ENCODE measurements at regions not wholly inside any gene's neighbourhood (a gene's known extent, or its start where the extent isn't known, plus 50 kb on each side); places are given as distances from the start of the nearest gene placed in this dataset.

GRCh38 chr21:28699186-28699585 is 293.5 kb downstream of the LTN1 start:
- no peak overlapping the region for H2BK5ac ChIP-seq (ENCODE audit: low read depth, low read length, poor library complexity)
- no peak overlapping the region for H3K4me2 ChIP-seq (ENCODE audit: low read length)
- H3K4ac ChIP-seq (ENCODE audit: low read depth, low read length), result no peak overlapping the region
- no peaks in the 10 kb centered on the region for H3K4me1 ChIP-seq (ENCODE audit: control insufficient read depth in 1 of 2, insufficient read depth in 2 of 2, low read length in 2 of 2)
- no CpG with 5 or more reads among the region's 1 CpG for WGBS (ENCODE audit: extremely low coverage, insufficient coverage, insufficient read length)
- no peak overlapping the region for H3K23ac ChIP-seq (ENCODE audit: low read length)
- no peak overlapping the region for H2AFZ ChIP-seq (ENCODE audit: insufficient read depth, low read length, poor library complexity)
- no peak overlapping the region for H3K9ac ChIP-seq (ENCODE audit: low read length)
- H2BK120ac ChIP-seq (ENCODE audit: insufficient read depth, low read length, poor library complexity), result no peak overlapping the region
- no peak overlapping the region for H3K14ac ChIP-seq (ENCODE audit: low read length)
- H4K12ac ChIP-seq (ENCODE audit: low read depth, low read length), result no peak overlapping the region
- no peak overlapping the region for H2BK12ac ChIP-seq (ENCODE audit: low read length)
- DNase-seq, result no peak
- H3K79me1 ChIP-seq (ENCODE audit: low read length), result no peaks in the 10 kb centered on the region
- no peak overlapping the region for H4K8ac ChIP-seq (ENCODE audit: low read depth, low read length)
- H3K36me3 ChIP-seq (ENCODE audit: control insufficient read depth in 1 of 2, insufficient read depth in 2 of 2, low read length in 2 of 2), result no peaks in the 10 kb centered on the region
- H3K9me3 ChIP-seq (ENCODE audit: insufficient read depth, low read depth, low read length), result no peaks in the 10 kb centered on the region
- H2AK5ac ChIP-seq (ENCODE audit: low read length), result no peak overlapping the region
- H3K27ac ChIP-seq (ENCODE audit: low read depth, low read length), result no peak overlapping the region
- no peak overlapping the region for H3K18ac ChIP-seq (ENCODE audit: low read length)
- no peaks in the 10 kb centered on the region for H3K79me2 ChIP-seq (ENCODE audit: control insufficient read depth, insufficient read depth, low read length, poor library complexity)
- H3K4me3 ChIP-seq (ENCODE audit: low read depth, low read length), result no peak overlapping the region
- H4K91ac ChIP-seq (ENCODE audit: low read depth, low read length), result no peak overlapping the region
- H3K27me3 ChIP-seq (ENCODE audit: insufficient read depth, low read length), result no peaks in the 10 kb centered on the region

GRCh38 chr21:28696844-28697410 is 295.8 kb downstream of the LTN1 start:
- Histone ChIP-seq H3K4me1 (ENCODE audit: control insufficient read depth in 1 of 2, insufficient read depth in 2 of 2, low read length in 2 of 2) (no peaks in the 10 kb centered on the region), H4K8ac (ENCODE audit: low read depth, low read length) (no peak overlapping the region), H3K14ac (ENCODE audit: low read length) (no peak overlapping the region), H3K79me1 (ENCODE audit: low read length) (no peaks in the 10 kb centered on the region), H2AK5ac (ENCODE audit: low read length) (no peak overlapping the region), H3K23ac (ENCODE audit: low read length) (no peak overlapping the region), H3K36me3 (ENCODE audit: control insufficient read depth in 1 of 2, insufficient read depth in 2 of 2, low read length in 2 of 2) (no peaks in the 10 kb centered on the region), H3K9me3 (ENCODE audit: insufficient read depth, low read depth, low read length) (no peaks in the 10 kb centered on the region), H3K9ac (ENCODE audit: low read length) (no peak overlapping the region), H4K12ac (ENCODE audit: low read depth, low read length) (no peak overlapping the region), H3K27ac (ENCODE audit: low read depth, low read length) (no peak overlapping the region), H2BK120ac (ENCODE audit: insufficient read depth, low read length, poor library complexity) (no peak overlapping the region), H3K18ac (ENCODE audit: low read length) (no peak overlapping the region), H3K4me2 (ENCODE audit: low read length) (no peak overlapping the region), H3K4ac (ENCODE audit: low read depth, low read length) (no peak overlapping the region), H3K79me2 (ENCODE audit: control insufficient read depth, insufficient read depth, low read length, poor library complexity) (no peaks in the 10 kb centered on the region), H3K4me3 (ENCODE audit: low read depth, low read length) (no peak overlapping the region), H4K91ac (ENCODE audit: low read depth, low read length) (no peak overlapping the region), H2BK12ac (ENCODE audit: low read length) (no peak overlapping the region), H2AFZ (ENCODE audit: insufficient read depth, low read length, poor library complexity) (no peak overlapping the region), H2BK5ac (ENCODE audit: low read depth, low read length, poor library complexity) (no peak overlapping the region), H3K27me3 (ENCODE audit: insufficient read depth, low read length) (no peaks in the 10 kb centered on the region)
- no CpG with 5 or more reads among the region's 2 CpGs for WGBS (ENCODE audit: extremely low coverage, insufficient coverage, insufficient read length)
- peak; percentile 19 to 63 for DNase-seq

GRCh38 chr21:28693476-28693875 is 299.2 kb downstream of the LTN1 start:
- WGBS (ENCODE audit: extremely low coverage, insufficient coverage, insufficient read length), result no CpG with 5 or more reads among the region's 2 CpGs
- H3K14ac ChIP-seq (ENCODE audit: low read length), result no peak overlapping the region
- H3K79me1 ChIP-seq (ENCODE audit: low read length), result no peaks in the 10 kb centered on the region
- H2BK12ac ChIP-seq (ENCODE audit: low read length), result no peak overlapping the region
- no peak overlapping the region for H3K18ac ChIP-seq (ENCODE audit: low read length)
- H2AFZ ChIP-seq (ENCODE audit: insufficient read depth, low read length, poor library complexity), result no peak overlapping the region
- no peak overlapping the region for H4K8ac ChIP-seq (ENCODE audit: low read depth, low read length)
- H2BK5ac ChIP-seq (ENCODE audit: low read depth, low read length, poor library complexity), result no peak overlapping the region
- no peak overlapping the region for H2AK5ac ChIP-seq (ENCODE audit: low read length)
- H4K12ac ChIP-seq (ENCODE audit: low read depth, low read length), result no peak overlapping the region
- H3K79me2 ChIP-seq (ENCODE audit: control insufficient read depth, insufficient read depth, low read length, poor library complexity), result no peaks in the 10 kb centered on the region
- H3K27me3 ChIP-seq (ENCODE audit: insufficient read depth, low read length), result no peaks in the 10 kb centered on the region
- no peaks in the 10 kb centered on the region for H3K36me3 ChIP-seq (ENCODE audit: control insufficient read depth in 1 of 2, insufficient read depth in 2 of 2, low read length in 2 of 2)
- no peaks in the 10 kb centered on the region for H3K4me1 ChIP-seq (ENCODE audit: control insufficient read depth in 1 of 2, insufficient read depth in 2 of 2, low read length in 2 of 2)
- no peak overlapping the region for H3K4me3 ChIP-seq (ENCODE audit: low read depth, low read length)
- peak in 1 of 2 donors; percentile 53 for DNase-seq
- no peak overlapping the region for H4K91ac ChIP-seq (ENCODE audit: low read depth, low read length)
- H3K4me2 ChIP-seq (ENCODE audit: low read length), result no peak overlapping the region
- H3K9me3 ChIP-seq (ENCODE audit: insufficient read depth, low read depth, low read length), result no peaks in the 10 kb centered on the region
- H3K4ac ChIP-seq (ENCODE audit: low read depth, low read length), result no peak overlapping the region
- no peak overlapping the region for H3K23ac ChIP-seq (ENCODE audit: low read length)
- no peak overlapping the region for H3K9ac ChIP-seq (ENCODE audit: low read length)
- no peak overlapping the region for H3K27ac ChIP-seq (ENCODE audit: low read depth, low read length)
- H2BK120ac ChIP-seq (ENCODE audit: insufficient read depth, low read length, poor library complexity), result no peak overlapping the region

GRCh38 chr21:28690196-28690595 is 302.5 kb downstream of the LTN1 start:
- H3K4ac ChIP-seq (ENCODE audit: low read depth, low read length), result no peak overlapping the region
- no peaks in the 10 kb centered on the region for H3K79me1 ChIP-seq (ENCODE audit: low read length)
- no peak overlapping the region for H3K4me3 ChIP-seq (ENCODE audit: low read depth, low read length)
- no CpG with 5 or more reads among the region's 1 CpG for WGBS (ENCODE audit: extremely low coverage, insufficient coverage, insufficient read length)
- H3K36me3 ChIP-seq (ENCODE audit: control insufficient read depth in 1 of 2, insufficient read depth in 2 of 2, low read length in 2 of 2), result no peaks in the 10 kb centered on the region
- H4K91ac ChIP-seq (ENCODE audit: low read depth, low read length), result no peak overlapping the region
- no peak overlapping the region for H3K4me2 ChIP-seq (ENCODE audit: low read length)
- no peaks in the 10 kb centered on the region for H3K9me3 ChIP-seq (ENCODE audit: insufficient read depth, low read depth, low read length)
- no peak overlapping the region for H2BK12ac ChIP-seq (ENCODE audit: low read length)
- no peaks in the 10 kb centered on the region for H3K79me2 ChIP-seq (ENCODE audit: control insufficient read depth, insufficient read depth, low read length, poor library complexity)
- no peaks in the 10 kb centered on the region for H3K4me1 ChIP-seq (ENCODE audit: control insufficient read depth in 1 of 2, insufficient read depth in 2 of 2, low read length in 2 of 2)
- H2BK5ac ChIP-seq (ENCODE audit: low read depth, low read length, poor library complexity), result no peak overlapping the region
- no peak overlapping the region for H3K14ac ChIP-seq (ENCODE audit: low read length)
- H4K12ac ChIP-seq (ENCODE audit: low read depth, low read length), result no peak overlapping the region
- no peaks in the 10 kb centered on the region for H3K27me3 ChIP-seq (ENCODE audit: insufficient read depth, low read length)
- no peak overlapping the region for H2BK120ac ChIP-seq (ENCODE audit: insufficient read depth, low read length, poor library complexity)
- no peak overlapping the region for H3K27ac ChIP-seq (ENCODE audit: low read depth, low read length)
- H4K8ac ChIP-seq (ENCODE audit: low read depth, low read length), result no peak overlapping the region
- no peak overlapping the region for H2AK5ac ChIP-seq (ENCODE audit: low read length)
- DNase-seq, result no peak
- no peak overlapping the region for H3K9ac ChIP-seq (ENCODE audit: low read length)
- no peak overlapping the region for H3K23ac ChIP-seq (ENCODE audit: low read length)
- no peak overlapping the region for H3K18ac ChIP-seq (ENCODE audit: low read length)
- H2AFZ ChIP-seq (ENCODE audit: insufficient read depth, low read length, poor library complexity), result no peak overlapping the region
